PC-3 (cell line): ENCODE measurements at regions not wholly inside any gene's neighbourhood (a gene's known extent, or its start where the extent isn't known, plus 50 kb on each side); places are given as distances from the start of the nearest gene placed in this dataset.

Experiments
- ATAC-seq: fragments of 200-7000 bp; cut with Tn5 transposase; 2 replicates; pipeline ENCODE4 v1.9.1; 2020; ENCODE audit warnings: mild to moderate bottlenecking, moderate library complexity
- BruUV-seq: library from RNA; stranded (reverse); fragments of 400-500 nt; replicated peaks from 2 replicates; lab custom pipeline; 2021; lab: Mats Ljungman, UMichigan
- CTCF ChIA-PET: fragments of 300-600 bp; sonication (Branson Sonifier 250); formaldehyde crosslinking; loops from one replicate; lab custom pipeline; 2022; ENCODE audit warnings: antibody characterized with exemption; lab: Charles Lee
- POLR2A ChIA-PET: fragments of 300-600 bp; sonication (Branson Sonifier 250); formaldehyde crosslinking; loops from one replicate; lab custom pipeline; 2022; ENCODE audit warnings: antibody characterized with exemption; ENCODE audit not compliant: unreplicated experiment; lab: Charles Lee
- DNase-seq: peaks from one replicate; pipeline ENCODE4 v3.0.0-alpha.2; 2015
- H2AFZ ChIP-seq: fragments of 300-600 bp; sonication (generic); 2 replicates; pipeline ENCODE4 v1.6.0; 2016; ENCODE audit warnings: antibody characterized with exemption, low read length
- H3F3A ChIP-seq: fragments of 300-600 bp; sonication (generic); one replicate; pipeline ENCODE4 v1.6.0; 2017; ENCODE audit warnings: antibody characterized with exemption, low read length, control low read depth, mild to moderate bottlenecking; ENCODE audit not compliant: unreplicated experiment
- H3K27ac ChIP-seq: fragments of 300-600 bp; sonication (generic); 2 replicates; pipeline ENCODE4 v1.5.1; 2016; ENCODE audit warnings: mild to moderate bottlenecking, low read length
- H3K27me3 ChIP-seq: fragments of 300-600 bp; sonication (generic); 2 replicates; pipeline ENCODE4 v1.6.1; 2016; ENCODE audit warnings: low read length, mixed read lengths
- H3K36me3 ChIP-seq: fragments of 300-600 bp; sonication (generic); 2 replicates; pipeline ENCODE4 v1.6.1; 2016; ENCODE audit warnings: low read depth, mixed run types, low read length, mixed read lengths
- H3K4me1 ChIP-seq: fragments of 300-600 bp; sonication (generic); 2 replicates; pipeline ENCODE4 v1.5.1; 2016; ENCODE audit warnings: low read length; ENCODE audit not compliant: insufficient read depth
- H3K4me2 ChIP-seq: fragments of 300-600 bp; sonication (generic); 2 replicates; pipeline ENCODE4 v1.6.0; 2016; ENCODE audit warnings: low read length
- H3K4me3 ChIP-seq: fragments of 300-600 bp; sonication (generic); 2 replicates; pipeline ENCODE4 v1.5.1; 2016; ENCODE audit warnings: mild to moderate bottlenecking, low read length, mixed read lengths
- H3K79me2 ChIP-seq: fragments of 300-600 bp; sonication (generic); 2 replicates; pipeline ENCODE4 v1.6.1; 2017; ENCODE audit warnings: low read length, mixed read lengths
- H3K9ac ChIP-seq: fragments of 300-600 bp; sonication (generic); 2 replicates; pipeline ENCODE4 v1.6.0; 2016; ENCODE audit warnings: mild to moderate bottlenecking, low read length
- H3K9me2 ChIP-seq: fragments of 300-600 bp; sonication (generic); replicated peaks from 2 replicates; pipeline ENCODE4 v1.6.1; 2016; ENCODE audit warnings: mixed run types, low read length, mixed read lengths
- H3K9me3 ChIP-seq: fragments of 300-600 bp; sonication (generic); 2 replicates; pipeline ENCODE4 v1.6.1; 2016; ENCODE audit warnings: low read length, mixed read lengths
- H4K20me1 ChIP-seq: fragments of 300-600 bp; sonication (generic); 2 replicates; pipeline ENCODE4 v1.6.1; 2016; ENCODE audit warnings: low read length, mixed read lengths
- EZH2 ChIP-seq: fragments of 300-600 bp; sonication (generic); IDR thresholded peaks from one replicate; pipeline ENCODE4 v1.6.1; 2017; ENCODE audit warnings: antibody characterized with exemption, mild to moderate bottlenecking, low read length; ENCODE audit not compliant: unreplicated experiment
- EZH2phosphoT487 ChIP-seq: fragments of 300-600 bp; sonication (generic); IDR thresholded peaks from 2 replicates; pipeline ENCODE4 v1.6.1; 2018; ENCODE audit warnings: mild to moderate bottlenecking, antibody characterized with exemption, low read length, borderline replicate concordance
- intact Hi-C: fragments of 100-400 bp; cut with micrococcal nuclease; formaldehyde crosslinking; loops from 2 replicates; pipeline ENCODE4 v1.9.0; 2023
- TF ChIP-seq, protein P1 (sequence below): fragments of 300-600 bp; sonication (generic); conservative IDR thresholded peaks from 2 replicates; pipeline ENCODE4 v1.5.1; 2017; ENCODE audit warnings: antibody characterized with exemption, low read depth, mild to moderate bottlenecking, low read length

- TF ChIP-seq EZH2 (no peak), EZH2phosphoT487 (no peak)
- TF ChIP-seq, protein P1, sequence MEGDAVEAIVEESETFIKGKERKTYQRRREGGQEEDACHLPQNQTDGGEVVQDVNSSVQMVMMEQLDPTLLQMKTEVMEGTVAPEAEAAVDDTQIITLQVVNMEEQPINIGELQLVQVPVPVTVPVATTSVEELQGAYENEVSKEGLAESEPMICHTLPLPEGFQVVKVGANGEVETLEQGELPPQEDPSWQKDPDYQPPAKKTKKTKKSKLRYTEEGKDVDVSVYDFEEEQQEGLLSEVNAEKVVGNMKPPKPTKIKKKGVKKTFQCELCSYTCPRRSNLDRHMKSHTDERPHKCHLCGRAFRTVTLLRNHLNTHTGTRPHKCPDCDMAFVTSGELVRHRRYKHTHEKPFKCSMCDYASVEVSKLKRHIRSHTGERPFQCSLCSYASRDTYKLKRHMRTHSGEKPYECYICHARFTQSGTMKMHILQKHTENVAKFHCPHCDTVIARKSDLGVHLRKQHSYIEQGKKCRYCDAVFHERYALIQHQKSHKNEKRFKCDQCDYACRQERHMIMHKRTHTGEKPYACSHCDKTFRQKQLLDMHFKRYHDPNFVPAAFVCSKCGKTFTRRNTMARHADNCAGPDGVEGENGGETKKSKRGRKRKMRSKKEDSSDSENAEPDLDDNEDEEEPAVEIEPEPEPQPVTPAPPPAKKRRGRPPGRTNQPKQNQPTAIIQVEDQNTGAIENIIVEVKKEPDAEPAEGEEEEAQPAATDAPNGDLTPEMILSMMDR: no peak
- H3K27ac ChIP-seq: no peak overlapping the region
- no peaks in the 10 kb centered on the region for H3K9me2 ChIP-seq
- no peak for DNase-seq
- H3K9me3 ChIP-seq: no peaks in the 10 kb centered on the region
- ATAC-seq: no peak
- H3K4me1 ChIP-seq: no peaks in the 10 kb centered on the region
- ChIA-PET CTCF (no interaction called here), POLR2A (no interaction called here)
- H3K36me3 ChIP-seq: no peaks in the 10 kb centered on the region
- no peaks in the 10 kb centered on the region for H4K20me1 ChIP-seq
- H3K27me3 ChIP-seq: no peaks in the 10 kb centered on the region
- H3F3A ChIP-seq: no peaks in the 10 kb centered on the region
- intact Hi-C loops: no loop called here
- H3K79me2 ChIP-seq: no peaks in the 10 kb centered on the region
- no TSS peak for BruUV-seq
- no peak overlapping the region for H3K9ac ChIP-seq
- H3K4me3 ChIP-seq: no peak overlapping the region
- H2AFZ ChIP-seq: no peak overlapping the region
- H3K4me2 ChIP-seq: no peak overlapping the region
Measured at GRCh38 chr19:31874313-31874712, 471.1 kb upstream of the ZNF507 start.

DNA sequence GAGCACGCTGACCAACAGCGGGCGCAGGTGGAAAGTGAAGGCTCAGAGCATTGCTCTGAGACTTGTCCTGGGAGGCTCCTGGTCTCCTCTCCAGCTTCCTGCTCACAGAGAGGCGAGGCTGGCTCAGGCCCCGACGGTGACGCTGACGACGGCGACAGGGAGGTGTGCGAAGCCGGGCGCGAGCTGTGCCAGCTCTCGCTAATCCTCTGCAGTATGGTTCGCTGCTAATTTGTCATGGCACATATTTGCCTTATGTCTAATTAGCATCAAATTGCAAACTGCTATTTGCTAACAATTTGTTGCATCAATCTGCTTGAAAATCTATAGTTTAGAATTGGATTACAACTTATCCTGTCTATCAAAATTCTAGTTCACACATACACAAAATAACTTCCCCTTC, 469.8 kb upstream of the ZNF507 start:
- H3F3A ChIP-seq: no peaks in the 10 kb centered on the region
- no peaks in the 10 kb centered on the region for H3K27me3 ChIP-seq
- H3K4me3 ChIP-seq: no peak overlapping the region
- no peaks in the 10 kb centered on the region for H3K79me2 ChIP-seq
- H2AFZ ChIP-seq: no peak overlapping the region
- DNase-seq (no peak), ATAC-seq (no peak)
- no TSS peak for BruUV-seq
- intact Hi-C loops: no loop called here
- no peak overlapping the region for H3K9ac ChIP-seq
- H3K27ac ChIP-seq: no peak overlapping the region
- H4K20me1 ChIP-seq: no peaks in the 10 kb centered on the region
- no peak overlapping the region for H3K4me2 ChIP-seq
- ChIA-PET POLR2A (no interaction called here), CTCF (no interaction called here)
- no peaks in the 10 kb centered on the region for H3K9me2 ChIP-seq
- H3K4me1 ChIP-seq: no peaks in the 10 kb centered on the region
- no peaks in the 10 kb centered on the region for H3K9me3 ChIP-seq
- TF ChIP-seq, protein P1: no peak
- TF ChIP-seq EZH2 (no peak), EZH2phosphoT487 (no peak)
- no peaks in the 10 kb centered on the region for H3K36me3 ChIP-seq

GRCh38 chr19:31880283-31880682, 465.1 kb upstream of the ZNF507 start:
- CTCF ChIA-PET: no interaction called here
- H4K20me1 ChIP-seq: no peaks in the 10 kb centered on the region
- intact Hi-C loops: no loop called here
- H3K27ac ChIP-seq: no peak overlapping the region
- H3K4me2 ChIP-seq: no peak overlapping the region
- no peak overlapping the region for H3K4me3 ChIP-seq
- no peaks in the 10 kb centered on the region for H3K4me1 ChIP-seq
- no peaks in the 10 kb centered on the region for H3K36me3 ChIP-seq
- POLR2A ChIA-PET: no interaction called here
- DNase-seq (no peak), ATAC-seq (no peak)
- no peaks in the 10 kb centered on the region for H3K27me3 ChIP-seq
- no peak overlapping the region for H3K9ac ChIP-seq
- no TSS peak for BruUV-seq
- H3K79me2 ChIP-seq: no peaks in the 10 kb centered on the region
- no peaks in the 10 kb centered on the region for H3K9me3 ChIP-seq
- no peaks in the 10 kb centered on the region for H3K9me2 ChIP-seq
- TF ChIP-seq EZH2 (no peak), EZH2phosphoT487 (no peak)
- TF ChIP-seq, protein P1: no peak
- H3F3A ChIP-seq: no peaks in the 10 kb centered on the region
- no peak overlapping the region for H2AFZ ChIP-seq
